ENCODE measurements at regions not wholly inside any gene's neighbourhood (a gene's known extent, or its start where the extent isn't known, plus 50 kb on each side); places are given as distances from the start of the nearest gene placed in this dataset.

- TF ChIP-seq CTCF (IDR thresholded peaks at IDR 0.05; ENCODE audit: low read length) (no peak), EZH2 (IDR thresholded peaks at IDR 0.05; ENCODE audit: borderline replicate concordance, low read length) (no peak)
Measured at GRCh38 chr10:22111705-22112104, 106.1 kb downstream of the EBLN1 start.

Measured in OCI-LY1 (cell line).